ENCODE measurements at regions not wholly inside any gene's neighbourhood (a gene's known extent, or its start where the extent isn't known, plus 50 kb on each side); places are given as distances from the start of the nearest gene placed in this dataset.

GRCh38 chr2:16746329-16746728, 80.7 kb upstream of the CYRIA start:
- DNase-seq (ENCODE audit: low spot score) (no peak), ATAC-seq (ENCODE audit: low FRiP score) (no peak)
- no peak for TF ChIP-seq CTCF (IDR thresholded peaks at IDR 0.05)

- no peak for TF ChIP-seq CTCF (IDR thresholded peaks at IDR 0.05)
- ATAC-seq (ENCODE audit: low FRiP score) (no peak), DNase-seq (ENCODE audit: low spot score) (no peak)
These were observed 79.8 kb upstream of the CYRIA start for GRCh38 chr2:16745466-16745865.

GRCh38 chr2:16744521-16744920, 78.9 kb upstream of the CYRIA start:
- DNase-seq (ENCODE audit: low spot score) (no peak), ATAC-seq (ENCODE audit: low FRiP score) (no peak)
- TF ChIP-seq CTCF (IDR thresholded peaks at IDR 0.05) = no peak

GRCh38 chr2:16742026-16742425, 76.4 kb upstream of the CYRIA start:
- DNase-seq (ENCODE audit: low spot score) (no peak), ATAC-seq (ENCODE audit: low FRiP score) (no peak)
- no peak for TF ChIP-seq CTCF (IDR thresholded peaks at IDR 0.05)

GRCh38 chr2:16741498-16741897, 75.9 kb upstream of the CYRIA start:
- DNase-seq (ENCODE audit: low spot score) (no peak), ATAC-seq (ENCODE audit: low FRiP score) (no peak)
- no peak for TF ChIP-seq CTCF (IDR thresholded peaks at IDR 0.05)

GRCh38 chr2:16739778-16740581, 74.3 kb upstream of the CYRIA start:
- no peak for TF ChIP-seq CTCF (IDR thresholded peaks at IDR 0.05)
- DNase-seq (ENCODE audit: low spot score) = no peak
- no peak for ATAC-seq (ENCODE audit: low FRiP score)
